Neutrophil (primary cell): ENCODE measurements at regions not wholly inside any gene's neighbourhood (a gene's known extent, or its start where the extent isn't known, plus 50 kb on each side); places are given as distances from the start of the nearest gene placed in this dataset.

Experiments
- H3K27ac ChIP-seq: fragments of 200-600 bp; sonication (generic); 2 replicates; pipeline ENCODE4 v1.5.1; 2016; ENCODE audit warnings: mild to moderate bottlenecking, moderate library complexity
- H3K27me3 ChIP-seq: fragments of 200-600 bp; sonication (generic); 2 replicates; pipeline ENCODE4 v1.6.0; 2016; ENCODE audit warnings: mild to moderate bottlenecking
- H3K36me3 ChIP-seq: fragments of 200-600 bp; sonication (generic); 2 replicates; pipeline ENCODE4 v1.5.1; 2017
- H3K4me1 ChIP-seq, 2 experiments: fragments of 200-600 bp in 1 of 2; sonication (generic) in 1 of 2; 1 replicate in 1 of 2; 2 replicates in 1 of 2; pipeline versions ENCODE4 v1.5.1 to v1.6.1; 2013 to 2016; ENCODE audit warnings: low read depth in 1 of 2, low read length in 1 of 2, mild to moderate bottlenecking in 1 of 2, moderate library complexity in 1 of 2; ENCODE audit not compliant: control insufficient read depth in 1 of 2, insufficient read depth in 1 of 2
- H3K4me3 ChIP-seq, 2 experiments: fragments of 200-600 bp in 1 of 2; sonication (generic) in 1 of 2; 1 replicate in 1 of 2; 2 replicates in 1 of 2; pipeline ENCODE4 v1.5.1; 2013 to 2016; ENCODE audit warnings: low read depth in 1 of 2, low read length in 1 of 2, mild to moderate bottlenecking in 1 of 2, moderate library complexity in 1 of 2
- H3K9me3 ChIP-seq: fragments of 200-600 bp; sonication (generic); 2 replicates; pipeline ENCODE4 v1.5.1; 2016
- TF ChIP-seq, protein P1 (sequence below): fragments of 200-600 bp; sonication (generic); IDR thresholded peaks from 2 replicates; pipeline ENCODE4 v1.5.1; 2016; ENCODE audit warnings: antibody characterized with exemption

GRCh38 chr1:37147906-37148305 is 113.6 kb upstream of the GRIK3 start:
- TF ChIP-seq, protein P1, sequence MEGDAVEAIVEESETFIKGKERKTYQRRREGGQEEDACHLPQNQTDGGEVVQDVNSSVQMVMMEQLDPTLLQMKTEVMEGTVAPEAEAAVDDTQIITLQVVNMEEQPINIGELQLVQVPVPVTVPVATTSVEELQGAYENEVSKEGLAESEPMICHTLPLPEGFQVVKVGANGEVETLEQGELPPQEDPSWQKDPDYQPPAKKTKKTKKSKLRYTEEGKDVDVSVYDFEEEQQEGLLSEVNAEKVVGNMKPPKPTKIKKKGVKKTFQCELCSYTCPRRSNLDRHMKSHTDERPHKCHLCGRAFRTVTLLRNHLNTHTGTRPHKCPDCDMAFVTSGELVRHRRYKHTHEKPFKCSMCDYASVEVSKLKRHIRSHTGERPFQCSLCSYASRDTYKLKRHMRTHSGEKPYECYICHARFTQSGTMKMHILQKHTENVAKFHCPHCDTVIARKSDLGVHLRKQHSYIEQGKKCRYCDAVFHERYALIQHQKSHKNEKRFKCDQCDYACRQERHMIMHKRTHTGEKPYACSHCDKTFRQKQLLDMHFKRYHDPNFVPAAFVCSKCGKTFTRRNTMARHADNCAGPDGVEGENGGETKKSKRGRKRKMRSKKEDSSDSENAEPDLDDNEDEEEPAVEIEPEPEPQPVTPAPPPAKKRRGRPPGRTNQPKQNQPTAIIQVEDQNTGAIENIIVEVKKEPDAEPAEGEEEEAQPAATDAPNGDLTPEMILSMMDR = no peak
- Histone ChIP-seq H3K4me1 (no peaks in the 10 kb centered on the region), H3K27me3 (no peaks in the 10 kb centered on the region), H3K4me3 (no peak overlapping the region), H3K27ac (no peak overlapping the region), H3K9me3 (no peaks in the 10 kb centered on the region), H3K36me3 (no peaks in the 10 kb centered on the region)

- TF ChIP-seq, protein P1 = no peak
Measured at GRCh38 chr1:37148663-37149062, 114.3 kb upstream of the GRIK3 start.

GRCh38 chr1:37149296-37149695 is 115.0 kb upstream of the GRIK3 start:
- Histone ChIP-seq H3K27ac (no peak overlapping the region), H3K4me1 (no peaks in the 10 kb centered on the region), H3K4me3 (no peak overlapping the region), H3K36me3 (no peaks in the 10 kb centered on the region), H3K9me3 (no peaks in the 10 kb centered on the region), H3K27me3 (no peaks in the 10 kb centered on the region)
- TF ChIP-seq, protein P1 = no peak

More at GRCh38 chr1:37148663-37149062, 114.3 kb upstream of the GRIK3 start:
- no peaks in the 10 kb centered on the region for H3K9me3 ChIP-seq
- H3K36me3 ChIP-seq = no peaks in the 10 kb centered on the region
- no peak overlapping the region for H3K27ac ChIP-seq
- H3K4me3 ChIP-seq = no peak overlapping the region
- no peaks in the 10 kb centered on the region for H3K4me1 ChIP-seq
- H3K27me3 ChIP-seq = no peaks in the 10 kb centered on the region

DNA sequence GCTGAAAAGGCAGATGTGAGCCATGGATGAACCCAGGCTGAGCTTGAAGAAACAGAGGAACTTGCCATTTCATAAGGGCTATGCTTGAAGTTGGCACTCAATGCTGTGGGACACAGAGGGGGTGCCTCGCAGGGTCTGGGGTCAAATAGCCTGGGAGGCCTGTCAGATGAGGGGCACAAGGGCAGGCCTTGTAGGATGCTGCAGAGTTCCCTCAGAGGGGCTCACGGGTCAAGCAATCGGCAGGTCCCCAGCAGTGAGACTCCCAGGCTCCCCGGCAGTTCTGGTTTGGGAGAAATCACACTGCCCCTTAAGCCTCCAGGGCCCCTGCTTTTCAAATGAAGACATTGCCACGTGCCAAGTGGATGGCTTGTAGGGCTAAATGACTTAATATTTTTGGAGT is 116.7 kb upstream of the GRIK3 start:
- no peak overlapping the region for H3K27ac ChIP-seq
- no peaks in the 10 kb centered on the region for H3K4me1 ChIP-seq
- H3K27me3 ChIP-seq = no peaks in the 10 kb centered on the region
- H3K4me3 ChIP-seq = no peak overlapping the region
- H3K36me3 ChIP-seq = no peaks in the 10 kb centered on the region
- TF ChIP-seq, protein P1 = no peak
- H3K9me3 ChIP-seq = no peaks in the 10 kb centered on the region

- TF ChIP-seq, protein P1 = no peak
- Histone ChIP-seq H3K4me1 (no peaks in the 10 kb centered on the region), H3K36me3 (no peaks in the 10 kb centered on the region), H3K4me3 (no peak overlapping the region), H3K9me3 (no peaks in the 10 kb centered on the region), H3K27ac (no peak overlapping the region), H3K27me3 (no peaks in the 10 kb centered on the region)
Measured at GRCh38 chr1:37151789-37152188, 117.5 kb upstream of the GRIK3 start.

- no peak overlapping the region for H3K4me3 ChIP-seq
- TF ChIP-seq, protein P1 = no peak
- H3K4me1 ChIP-seq = no peaks in the 10 kb centered on the region
- H3K27ac ChIP-seq = no peak overlapping the region
- H3K9me3 ChIP-seq = no peaks in the 10 kb centered on the region
- no peaks in the 10 kb centered on the region for H3K36me3 ChIP-seq
- no peaks in the 10 kb centered on the region for H3K27me3 ChIP-seq
Measured at GRCh38 chr1:37152491-37152890, 118.2 kb upstream of the GRIK3 start.
